Immature natural killer cell (primary cell): ENCODE measurements at regions not wholly inside any gene's neighbourhood (a gene's known extent, or its start where the extent isn't known, plus 50 kb on each side); places are given as distances from the start of the nearest gene placed in this dataset.

Source experiments
- DNase-seq, 3 donors: peaks; one replicate each; pipeline ENCODE4 v3.0.0; 2022; ENCODE audit warnings: mixed read lengths in 1 of 3
- H3K27ac Mint-ChIP-seq, 6 donors: one replicate each; pipeline ENCODE4 v1.8.0; 2020; ENCODE audit warnings: mixed read lengths in 6 of 6, mild to moderate bottlenecking in 5 of 6, inconsistent platforms in 4 of 6, moderate library complexity in 3 of 6
- H3K27me3 Mint-ChIP-seq, 3 donors: one replicate each; pipeline ENCODE4 v1.8.0; 2020 to 2021; ENCODE audit warnings: low read depth in 3 of 3, mild to moderate bottlenecking in 3 of 3, mixed read lengths in 3 of 3, moderate library complexity in 3 of 3, inconsistent platforms in 1 of 3
- H3K36me3 Mint-ChIP-seq, 3 donors: one replicate each; pipeline ENCODE4 v1.8.0; 2020; ENCODE audit warnings: mixed read lengths in 3 of 3, inconsistent platforms in 2 of 3, mild to moderate bottlenecking in 2 of 3
- H3K4me1 Mint-ChIP-seq, 2 donors: one replicate each; pipeline ENCODE4 v1.8.0; 2020; ENCODE audit warnings: inconsistent platforms in 2 of 2, mild to moderate bottlenecking in 2 of 2, mixed read lengths in 2 of 2, moderate library complexity in 1 of 2
- H3K4me3 Mint-ChIP-seq, 5 donors: one replicate each; pipeline ENCODE4 v1.8.0; 2020; ENCODE audit warnings: mild to moderate bottlenecking in 5 of 5, mixed read lengths in 5 of 5, inconsistent platforms in 3 of 5, moderate library complexity in 3 of 5
- H3K9me3 Mint-ChIP-seq, 6 donors: one replicate each; pipeline ENCODE4 v1.8.0; 2020; ENCODE audit warnings: mild to moderate bottlenecking in 6 of 6, mixed read lengths in 6 of 6, inconsistent platforms in 4 of 6, moderate library complexity in 3 of 6

DNA sequence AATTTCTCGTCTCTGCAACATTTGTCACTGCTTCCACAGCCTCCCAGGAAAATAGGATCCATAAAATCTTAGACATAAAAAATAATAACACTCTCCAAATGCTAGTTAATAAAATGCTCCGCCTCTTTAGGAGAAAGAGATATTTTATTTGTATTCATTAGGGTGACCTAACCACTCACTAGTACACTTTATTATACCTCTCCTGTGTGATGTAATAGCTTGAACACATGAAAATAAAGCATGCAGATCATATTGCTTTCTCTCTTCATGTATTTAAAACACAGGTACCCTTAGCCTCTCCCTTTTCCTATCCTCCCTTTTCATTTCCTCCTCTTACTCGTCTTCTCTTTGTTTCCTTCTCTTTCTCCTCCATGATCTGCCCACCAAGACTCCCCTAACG, 694.2 kb downstream of the EPHA4 start:
- H3K9me3 Mint-ChIP-seq = peaks cover 0 to 2% (median 0%) of the 10 kb centered on the region in 6 donors
- H3K4me3 Mint-ChIP-seq = no peak overlapping the region
- H3K36me3 Mint-ChIP-seq = no peaks in the 10 kb centered on the region
- DNase-seq = no peak
- H3K27me3 Mint-ChIP-seq = peaks cover 0 to 5% (median 2%) of the 10 kb centered on the region in 3 donors
- no peak overlapping the region for H3K27ac Mint-ChIP-seq
- H3K4me1 Mint-ChIP-seq = no peaks in the 10 kb centered on the region

DNA sequence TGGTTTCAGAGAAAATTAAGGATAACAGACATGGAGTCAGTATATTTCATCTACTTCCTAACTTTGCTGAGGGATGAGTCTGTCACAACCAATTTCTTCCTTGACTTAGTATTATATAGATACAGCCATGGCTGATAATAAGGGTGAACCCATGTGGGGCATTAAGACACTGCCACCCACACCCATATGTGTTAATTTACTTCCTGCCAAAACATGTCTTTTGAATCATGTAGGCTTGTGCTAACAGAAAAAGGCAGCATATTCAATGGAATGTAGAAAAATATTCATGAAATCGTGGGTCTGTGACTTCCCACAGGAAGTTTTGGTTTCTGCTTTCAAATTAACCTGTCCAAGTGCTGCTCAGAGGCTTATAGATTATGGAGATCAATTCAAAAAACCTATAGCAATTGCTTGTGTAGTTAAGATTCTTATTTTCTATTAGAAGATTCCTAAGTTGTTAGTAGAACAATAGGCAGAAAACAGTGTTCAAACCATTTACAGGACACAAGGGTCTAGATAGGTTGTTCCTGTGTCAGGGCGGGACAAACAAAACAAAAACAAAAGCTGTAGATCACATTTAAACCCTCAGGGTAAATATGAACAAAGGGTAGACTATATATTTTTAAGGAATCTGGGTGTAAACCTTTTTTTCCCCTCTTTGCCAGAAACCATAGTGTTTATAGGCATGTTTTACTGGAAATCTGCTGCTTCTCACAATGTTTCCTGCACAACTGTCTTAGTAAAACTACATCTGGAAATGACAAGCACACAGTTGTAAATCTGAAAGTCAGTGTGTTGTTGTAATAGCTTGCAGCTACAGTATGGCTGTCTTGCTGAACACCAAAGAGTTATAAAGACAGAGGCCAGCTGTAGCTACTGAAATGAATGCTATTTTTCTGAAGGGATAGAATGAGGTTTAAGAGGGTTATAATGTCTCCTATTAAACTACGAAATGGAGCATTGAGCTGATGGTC, 691.2 kb downstream of the EPHA4 start:
- peaks cover 0 to 8% (median 0%) of the 10 kb centered on the region in 3 donors for H3K27me3 Mint-ChIP-seq
- no peak overlapping the region for H3K27ac Mint-ChIP-seq

DNA sequence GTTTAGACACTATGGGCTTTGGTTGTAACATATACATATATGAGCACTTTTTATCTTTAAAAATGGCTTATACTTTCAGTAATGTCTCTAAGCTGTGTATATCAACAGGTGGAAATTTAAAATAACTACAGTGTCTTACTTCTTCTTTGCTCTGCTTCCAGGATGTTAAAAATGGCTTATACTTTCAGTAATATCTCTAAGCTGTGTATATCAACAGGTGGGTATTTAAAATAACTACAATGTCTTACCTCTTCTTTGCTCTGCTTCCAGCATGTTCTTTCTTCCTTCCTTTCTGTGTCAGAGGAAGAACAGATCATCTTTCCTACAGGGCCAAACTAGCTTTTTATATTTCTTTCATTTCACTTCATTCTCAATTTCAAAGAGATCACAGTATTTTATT, 689.6 kb downstream of the EPHA4 start:
- no peak for DNase-seq
- peaks cover 0 to 8% (median 0%) of the 10 kb centered on the region in 3 donors for H3K27me3 Mint-ChIP-seq
- no peak overlapping the region for H3K4me3 Mint-ChIP-seq
- no peak overlapping the region for H3K27ac Mint-ChIP-seq
- H3K36me3 Mint-ChIP-seq = no peaks in the 10 kb centered on the region
- peaks cover 0 to 7% (median 0%) of the 10 kb centered on the region in 6 donors for H3K9me3 Mint-ChIP-seq
- no peaks in the 10 kb centered on the region for H3K4me1 Mint-ChIP-seq

More for the DNA sequence above, 691.2 kb downstream of the EPHA4 start:
- peaks cover 0 to 4% (median 0%) of the 10 kb centered on the region in 6 donors for H3K9me3 Mint-ChIP-seq
- no peaks in the 10 kb centered on the region for H3K4me1 Mint-ChIP-seq
- no peak for DNase-seq
- no peaks in the 10 kb centered on the region for H3K36me3 Mint-ChIP-seq
- no peak overlapping the region for H3K4me3 Mint-ChIP-seq

DNA sequence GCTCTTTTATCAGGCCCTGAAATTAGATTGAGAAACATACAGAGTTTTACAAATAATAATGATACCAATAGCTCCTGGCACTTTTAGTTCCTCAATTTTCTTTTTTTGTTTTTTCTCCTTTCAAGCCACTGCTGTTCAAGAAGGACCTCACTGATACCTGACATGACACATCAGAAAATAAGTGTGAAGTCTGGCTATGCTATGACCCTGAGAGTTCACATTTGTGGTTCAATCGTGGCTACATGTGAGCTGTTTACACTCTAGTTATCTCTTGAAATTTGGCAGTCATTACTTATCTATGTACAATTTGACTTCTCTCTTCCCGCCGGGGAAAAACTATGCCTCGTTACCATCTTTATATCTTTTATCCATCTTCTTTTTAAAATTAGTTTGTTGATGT, 686.5 kb downstream of the EPHA4 start:
- DNase-seq = no peak
- Mint-ChIP-seq H3K27ac (no peak overlapping the region), H3K4me1 (no peaks in the 10 kb centered on the region), H3K9me3 (peaks cover 0 to 7% (median 0%) of the 10 kb centered on the region in 6 donors), H3K27me3 (peaks cover 0 to 3% (median 0%) of the 10 kb centered on the region in 3 donors), H3K4me3 (no peak overlapping the region), H3K36me3 (no peaks in the 10 kb centered on the region)

DNA sequence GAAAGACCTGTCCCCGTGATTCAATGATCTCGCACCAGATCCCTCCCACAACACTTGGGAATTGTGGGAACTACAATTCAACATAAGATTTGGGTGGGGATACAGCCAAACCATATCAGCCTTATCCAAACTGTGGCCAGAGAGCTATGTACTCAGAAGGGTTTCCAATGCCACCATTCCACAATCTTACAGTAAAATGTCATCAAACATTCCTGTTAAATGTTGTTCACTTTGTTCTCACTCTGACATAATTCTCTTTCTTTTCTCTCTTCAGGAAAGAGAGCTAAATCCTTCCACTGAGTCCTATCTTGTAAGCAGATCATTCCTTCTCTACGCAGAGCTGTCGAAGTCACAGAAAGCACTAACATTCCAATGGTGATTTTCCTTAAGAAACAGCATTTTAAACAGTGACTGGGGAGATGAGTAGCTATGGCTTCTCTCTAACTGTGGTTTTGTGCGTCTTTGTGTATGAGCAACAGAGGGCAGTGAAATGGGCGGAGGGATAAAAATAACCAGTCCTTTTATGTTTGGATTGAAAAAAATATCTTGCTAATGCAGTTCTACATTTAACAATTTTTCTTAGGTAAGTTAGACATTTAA, 684.7 kb downstream of the EPHA4 start:
- no peaks in the 10 kb centered on the region for H3K36me3 Mint-ChIP-seq
- no peaks in the 10 kb centered on the region for H3K4me1 Mint-ChIP-seq
- H3K27ac Mint-ChIP-seq = no peak overlapping the region
- DNase-seq = no peak
- H3K4me3 Mint-ChIP-seq = no peak overlapping the region
- peaks cover 0 to 7% (median 0%) of the 10 kb centered on the region in 6 donors for H3K9me3 Mint-ChIP-seq
- peaks cover 0 to 5% (median 4%) of the 10 kb centered on the region in 3 donors for H3K27me3 Mint-ChIP-seq

DNA sequence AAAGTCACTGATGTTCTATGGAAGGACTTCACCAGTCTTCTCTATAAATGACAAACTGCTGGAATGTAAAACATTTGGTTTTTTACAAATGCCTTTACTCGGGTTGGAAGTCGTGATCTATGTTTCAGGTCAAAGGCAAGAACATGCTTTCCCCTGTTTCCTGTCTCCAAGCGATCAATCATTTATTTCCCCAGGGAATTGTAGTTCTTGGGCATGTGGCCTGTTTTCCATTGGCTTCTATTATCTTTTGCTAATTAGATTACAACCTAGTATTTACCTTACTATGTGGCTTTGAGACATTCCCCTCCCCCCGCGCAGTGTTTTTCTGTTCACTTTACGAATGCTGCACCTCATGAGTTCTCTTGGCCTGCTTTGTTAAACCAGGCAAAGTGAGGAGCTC, 684.2 kb downstream of the EPHA4 start:
- Mint-ChIP-seq H3K4me1 (no peaks in the 10 kb centered on the region), H3K27me3 (peaks cover 0 to 5% (median 4%) of the 10 kb centered on the region in 3 donors)

DNA sequence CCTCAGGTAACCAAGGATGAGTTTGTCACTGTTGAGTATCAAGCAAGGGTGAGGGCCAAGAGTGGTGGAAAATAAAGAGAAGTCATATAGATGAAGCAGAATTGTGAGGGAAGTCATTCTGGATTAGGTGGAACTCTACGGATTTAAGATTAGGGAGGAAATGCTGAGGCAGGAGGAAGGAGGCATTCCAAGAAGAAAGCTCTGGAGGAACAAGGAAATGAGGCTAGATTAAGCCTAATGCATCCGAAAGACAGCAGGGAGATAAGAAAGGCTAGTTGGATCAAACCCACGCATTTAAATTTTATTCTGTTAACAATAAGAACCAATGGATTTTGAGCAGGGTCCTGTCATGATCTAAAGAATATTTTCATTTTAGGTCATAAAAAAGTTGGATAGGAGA, 681.2 kb downstream of the EPHA4 start:
- Mint-ChIP-seq H3K9me3 (peaks cover 0 to 6% (median 0%) of the 10 kb centered on the region in 6 donors), H3K4me3 (no peak overlapping the region), H3K4me1 (no peaks in the 10 kb centered on the region), H3K27me3 (peaks cover 0 to 4% (median 4%) of the 10 kb centered on the region in 3 donors), H3K27ac (no peak overlapping the region), H3K36me3 (no peaks in the 10 kb centered on the region)
- no peak for DNase-seq

More for the DNA sequence above, 684.2 kb downstream of the EPHA4 start:
- no peak for DNase-seq
- Mint-ChIP-seq H3K27ac (no peak overlapping the region), H3K36me3 (no peaks in the 10 kb centered on the region), H3K4me3 (no peak overlapping the region), H3K9me3 (peaks cover 0 to 7% (median 0%) of the 10 kb centered on the region in 6 donors)

DNA sequence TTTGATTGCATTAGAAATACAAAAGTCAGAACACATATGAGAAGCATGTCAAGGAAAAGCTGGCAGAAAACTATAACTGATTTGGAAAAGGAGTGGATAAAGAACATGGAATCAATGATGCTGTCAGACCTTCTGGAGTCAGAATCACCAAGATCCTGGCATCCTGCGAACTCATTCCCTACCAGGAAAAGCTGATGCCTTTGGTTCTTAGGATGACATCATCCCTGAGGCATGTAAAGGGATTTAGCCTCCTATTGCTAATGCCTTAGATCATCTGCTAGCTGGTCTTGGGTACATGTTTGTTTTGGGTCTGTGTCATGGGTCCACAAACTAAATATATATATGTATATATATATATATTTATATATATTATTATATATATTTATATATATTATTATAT, 680.7 kb downstream of the EPHA4 start:
- H3K27ac Mint-ChIP-seq = no peak overlapping the region
- H3K27me3 Mint-ChIP-seq = peaks cover 0 to 4% (median 4%) of the 10 kb centered on the region in 3 donors
- no peak for DNase-seq
- H3K4me3 Mint-ChIP-seq = no peak overlapping the region
- peaks cover 0 to 4% (median 0%) of the 10 kb centered on the region in 6 donors for H3K9me3 Mint-ChIP-seq
- H3K36me3 Mint-ChIP-seq = no peaks in the 10 kb centered on the region
- no peaks in the 10 kb centered on the region for H3K4me1 Mint-ChIP-seq

DNA sequence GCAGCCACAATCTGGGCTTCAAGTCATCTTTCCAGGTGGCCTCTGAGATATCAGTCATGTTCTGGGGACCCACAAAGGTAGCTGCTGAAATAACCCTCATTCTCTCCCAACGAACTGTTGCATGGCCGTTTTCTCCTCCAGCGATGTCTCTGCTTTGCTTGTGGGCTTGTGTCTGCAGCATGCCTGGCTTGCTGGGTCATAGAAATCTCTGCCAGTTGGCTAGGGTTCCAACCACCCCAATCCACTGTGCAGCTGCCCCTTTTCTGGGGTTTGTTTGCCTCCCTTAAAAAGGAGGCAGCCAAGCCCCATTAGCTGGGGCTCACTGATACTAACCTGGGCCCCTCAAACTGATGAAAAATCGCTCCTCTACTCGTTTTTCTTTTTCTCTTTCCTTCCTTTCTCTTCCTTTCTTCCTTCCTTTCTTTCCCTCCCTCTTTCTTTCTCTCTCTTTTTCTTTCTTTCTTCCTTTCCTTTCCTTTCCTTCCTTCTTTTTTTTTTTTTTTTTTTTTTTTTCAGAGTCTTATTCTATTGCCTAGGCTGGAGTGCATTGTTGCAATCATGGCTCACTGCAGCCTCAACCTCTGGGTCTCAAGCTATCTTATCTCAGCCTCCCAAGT, 680.0 kb downstream of the EPHA4 start:
- H3K36me3 Mint-ChIP-seq = no peaks in the 10 kb centered on the region
- no peak overlapping the region for H3K4me3 Mint-ChIP-seq
- no peaks in the 10 kb centered on the region for H3K4me1 Mint-ChIP-seq
- H3K27ac Mint-ChIP-seq = no peak overlapping the region
- H3K27me3 Mint-ChIP-seq = peaks cover 0 to 4% (median 4%) of the 10 kb centered on the region in 3 donors
- DNase-seq = no peak
- H3K9me3 Mint-ChIP-seq = peaks cover 0 to 3% (median 0%) of the 10 kb centered on the region in 6 donors

DNA sequence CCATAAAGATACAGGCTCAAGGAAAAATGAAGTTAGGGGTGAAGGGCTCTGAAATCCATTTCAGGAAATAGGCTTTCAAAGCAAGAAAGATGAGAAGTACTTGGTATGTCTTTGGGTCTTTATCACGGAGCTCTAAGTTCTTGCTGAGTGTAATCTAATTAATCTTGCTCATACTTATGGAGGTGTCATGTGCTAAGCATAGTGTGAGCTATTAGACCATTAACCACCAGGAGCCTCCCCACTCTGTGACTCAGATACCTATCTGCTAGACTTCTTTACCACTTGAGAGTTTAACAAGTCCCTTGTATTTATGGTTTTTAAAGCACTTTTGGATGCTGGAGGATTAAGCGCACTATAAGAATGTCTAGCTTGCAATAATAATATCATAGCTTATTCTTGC, 678.7 kb downstream of the EPHA4 start:
- Mint-ChIP-seq H3K4me3 (no peak overlapping the region), H3K27me3 (peaks cover 0 to 4% (median 4%) of the 10 kb centered on the region in 3 donors), H3K9me3 (peaks cover 0 to 3% (median 0%) of the 10 kb centered on the region in 6 donors), H3K27ac (no peak overlapping the region), H3K36me3 (no peaks in the 10 kb centered on the region), H3K4me1 (no peaks in the 10 kb centered on the region)
- DNase-seq = no peak

DNA sequence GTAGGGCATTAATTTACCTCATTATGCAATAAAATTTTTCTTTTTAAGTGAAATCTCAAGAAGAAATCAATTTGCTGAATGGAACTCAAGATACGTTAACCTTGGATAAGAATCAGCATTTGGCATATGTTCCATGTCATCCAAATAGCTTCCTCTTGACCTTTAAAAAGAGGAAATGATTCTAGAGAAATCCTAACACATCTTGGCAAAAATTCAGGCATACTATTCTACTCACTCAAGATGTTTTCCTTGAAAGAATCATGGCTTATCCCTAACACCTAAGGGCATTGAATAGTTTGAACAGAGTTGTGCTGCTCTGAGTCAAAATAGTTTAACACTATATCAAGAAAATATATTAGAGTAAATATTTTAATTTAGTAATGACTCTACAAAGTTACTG, 678.0 kb downstream of the EPHA4 start:
- H3K36me3 Mint-ChIP-seq = no peaks in the 10 kb centered on the region
- no peak overlapping the region for H3K27ac Mint-ChIP-seq
- H3K27me3 Mint-ChIP-seq = peaks cover 0 to 5% (median 4%) of the 10 kb centered on the region in 3 donors
- no peaks in the 10 kb centered on the region for H3K4me1 Mint-ChIP-seq
- H3K9me3 Mint-ChIP-seq = peaks cover 0 to 3% (median 0%) of the 10 kb centered on the region in 6 donors
- DNase-seq = no peak
- H3K4me3 Mint-ChIP-seq = no peak overlapping the region

DNA sequence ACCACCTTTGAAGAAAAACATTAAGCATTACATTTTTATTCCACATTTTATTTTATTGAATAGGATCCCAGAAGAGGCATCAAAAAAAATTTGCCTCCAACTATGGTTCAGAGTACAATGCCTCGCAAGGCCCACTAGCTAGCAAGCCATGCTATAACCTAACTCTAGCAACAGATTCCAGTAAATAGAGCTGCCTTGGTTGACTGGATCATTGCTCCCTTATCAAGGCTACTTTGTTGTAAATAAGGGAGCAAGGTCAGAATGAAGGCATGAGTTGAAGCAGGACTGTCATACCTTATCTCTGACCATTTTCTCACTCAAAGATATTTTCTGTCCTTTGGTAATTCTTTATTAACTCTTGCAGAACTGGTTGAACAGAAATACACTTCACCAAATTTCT, 672.6 kb downstream of the EPHA4 start:
- DNase-seq = no peak
- H3K36me3 Mint-ChIP-seq = no peaks in the 10 kb centered on the region
- peaks cover 0 to 3% (median 2%) of the 10 kb centered on the region in 3 donors for H3K27me3 Mint-ChIP-seq
- no peaks in the 10 kb centered on the region for H3K4me1 Mint-ChIP-seq
- no peak overlapping the region for H3K4me3 Mint-ChIP-seq
- peaks cover 0 to 2% (median 0%) of the 10 kb centered on the region in 6 donors for H3K9me3 Mint-ChIP-seq
- H3K27ac Mint-ChIP-seq = no peak overlapping the region

DNA sequence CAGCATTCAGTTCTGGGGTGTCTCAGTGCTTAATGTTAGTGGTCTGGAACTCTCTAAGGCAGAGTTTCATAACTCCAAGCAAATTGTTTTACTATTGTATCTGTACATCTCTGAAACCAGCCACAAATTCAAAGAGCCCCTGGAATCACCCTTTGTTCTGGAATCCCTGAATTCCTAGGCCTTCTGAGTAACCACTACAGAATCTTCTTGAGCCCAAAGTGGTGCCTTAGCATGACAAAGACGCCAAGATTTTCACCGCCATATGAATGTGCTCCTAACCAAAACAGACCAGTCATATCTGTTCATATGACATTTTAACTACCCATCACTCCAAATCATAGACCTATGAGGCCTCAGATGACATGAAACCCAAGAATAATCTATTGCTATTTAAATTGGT, 668.1 kb downstream of the EPHA4 start:
- DNase-seq = no peak
- Mint-ChIP-seq H3K4me1 (no peaks in the 10 kb centered on the region), H3K27ac (no peak overlapping the region), H3K27me3 (peaks cover 0 to 2% (median 0%) of the 10 kb centered on the region in 3 donors), H3K4me3 (no peak overlapping the region), H3K36me3 (no peaks in the 10 kb centered on the region), H3K9me3 (no peaks in the 10 kb centered on the region)

DNA sequence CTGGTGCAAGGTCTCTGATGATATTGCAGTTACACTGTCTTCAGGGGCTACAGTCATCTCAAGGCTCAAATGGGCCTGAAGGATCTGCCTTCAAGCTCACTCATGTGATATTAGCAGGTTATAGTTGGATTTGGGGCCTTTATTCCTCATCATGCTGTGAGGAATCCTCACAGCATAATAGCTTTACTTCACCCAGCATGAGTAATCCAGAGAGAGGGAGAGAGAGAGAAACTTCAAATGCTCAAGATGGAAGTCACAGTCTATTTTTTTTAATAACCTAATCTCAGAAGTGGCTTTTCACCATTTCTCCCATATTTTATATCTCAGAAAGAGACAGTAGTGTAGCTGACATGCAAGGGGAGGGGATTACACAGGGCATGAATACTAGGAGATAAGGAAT, 658.7 kb downstream of the EPHA4 start:
- DNase-seq = no peak
- H3K4me1 Mint-ChIP-seq = no peaks in the 10 kb centered on the region
- peaks cover 1 to 5% (median 2%) of the 10 kb centered on the region in 3 donors for H3K27me3 Mint-ChIP-seq
- no peaks in the 10 kb centered on the region for H3K36me3 Mint-ChIP-seq
- no peaks in the 10 kb centered on the region for H3K9me3 Mint-ChIP-seq
- no peak overlapping the region for H3K27ac Mint-ChIP-seq
- H3K4me3 Mint-ChIP-seq = no peak overlapping the region
